GM19351 (cell line): ENCODE measurements at regions not wholly inside any gene's neighbourhood (a gene's known extent, or its start where the extent isn't known, plus 50 kb on each side); places are given as distances from the start of the nearest gene placed in this dataset.

Source experiments
- ATAC-seq: cut with Tn5 transposase; IDR thresholded peaks from one replicate; pipeline ENCODE4 v1.9.1; 2021; ENCODE audit warnings: mild to moderate bottlenecking, moderate library complexity; ENCODE audit not compliant: unreplicated experiment

DNA sequence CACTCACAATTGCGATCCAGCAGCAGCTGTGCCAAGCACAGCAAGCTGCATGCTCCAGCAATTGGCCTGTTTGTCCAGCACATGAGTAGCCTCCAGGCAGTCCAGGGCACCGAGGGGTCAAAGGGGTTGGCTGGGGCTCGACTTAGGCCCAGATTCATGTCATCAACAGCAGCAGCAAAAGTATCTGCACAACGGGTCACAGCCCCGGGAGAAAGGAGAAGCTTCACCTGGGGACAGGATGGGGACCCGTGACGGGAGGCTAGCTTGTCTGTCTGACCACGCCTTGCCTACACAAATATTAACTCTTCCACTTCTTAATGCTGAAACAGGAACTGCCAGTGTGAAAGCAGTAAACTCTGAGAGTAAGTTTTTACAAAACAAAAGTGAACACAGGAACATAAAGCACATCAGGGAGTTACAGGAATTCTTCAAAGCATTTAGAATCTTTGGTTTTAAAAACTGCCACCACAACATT is 191.2 kb downstream of the PIK3R1 start:
- ATAC-seq, result peak; percentile 93

GRCh38 chr5:68407311-68408239 is 192.0 kb downstream of the PIK3R1 start:
- ATAC-seq, result no peak

GRCh38 chr5:68408345-68408871 is 192.9 kb downstream of the PIK3R1 start:
- no peak for ATAC-seq

DNA sequence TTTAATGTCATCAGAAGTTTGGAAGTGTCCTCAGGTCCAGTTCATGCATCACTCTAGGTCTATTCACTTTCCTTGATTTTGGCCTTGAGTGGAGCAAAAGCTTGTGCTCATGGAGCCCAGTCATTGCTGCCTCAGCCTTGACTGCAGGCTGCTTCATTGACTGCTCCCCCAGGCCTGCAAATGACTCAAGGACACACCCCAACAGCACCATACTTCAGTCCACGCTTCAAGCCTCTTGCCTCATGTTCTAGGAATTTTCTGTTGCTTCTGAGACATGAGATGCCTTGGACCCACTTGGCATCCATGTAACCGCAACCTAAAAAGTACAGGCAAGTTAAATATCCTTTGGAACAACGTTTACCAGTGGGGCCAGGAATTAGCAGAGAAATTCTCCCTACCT is 193.7 kb downstream of the PIK3R1 start:
- ATAC-seq, result no peak

DNA sequence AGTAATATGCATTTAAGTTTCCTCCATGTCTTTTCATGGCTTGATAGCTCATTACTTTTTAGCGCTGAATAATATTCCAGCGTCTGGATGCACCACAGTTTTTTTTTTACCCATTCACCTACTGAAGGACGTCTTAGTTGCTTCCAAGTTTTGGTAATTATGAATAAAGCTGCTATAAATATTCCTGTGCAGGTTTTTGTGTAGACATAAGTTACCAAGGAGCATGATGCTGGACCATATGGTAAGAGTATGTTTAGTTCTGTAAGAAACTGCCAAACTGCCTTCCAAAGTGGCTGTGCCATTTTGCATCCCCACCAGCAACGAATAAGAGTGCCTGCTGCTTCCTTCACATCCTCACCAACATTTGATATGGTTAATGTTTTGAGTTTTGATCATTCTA is 195.6 kb downstream of the PIK3R1 start:
- no peak for ATAC-seq

GRCh38 chr5:68415177-68416085 is 199.9 kb downstream of the PIK3R1 start:
- ATAC-seq, result no peak

DNA sequence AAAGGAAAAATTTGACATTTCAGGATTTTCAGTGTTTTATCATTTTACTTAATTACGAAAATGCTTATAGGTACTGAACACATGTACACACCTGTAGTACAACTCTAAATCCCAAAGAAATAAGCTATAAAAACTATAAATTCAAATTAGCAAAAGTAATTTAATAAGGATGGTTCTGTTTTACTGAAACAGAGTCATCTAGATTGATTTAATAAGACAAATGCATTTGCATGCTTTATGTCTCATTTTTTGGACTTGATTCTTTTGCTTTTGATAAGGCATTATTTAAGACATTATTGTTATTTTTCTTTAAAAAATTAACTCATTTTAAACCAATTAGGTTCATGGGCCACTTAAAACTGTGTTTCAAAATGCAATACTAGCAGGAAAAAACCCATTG is 201.2 kb downstream of the PIK3R1 start:
- ATAC-seq, result no peak

- no peak for ATAC-seq
Measured at GRCh38 chr5:68418201-68418600, 202.6 kb downstream of the PIK3R1 start.

- ATAC-seq, result no peak
Measured at GRCh38 chr5:68418680-68419079, 203.1 kb downstream of the PIK3R1 start.

- no peak for ATAC-seq
Measured at GRCh38 chr5:68419081-68419636, 203.6 kb downstream of the PIK3R1 start.

DNA sequence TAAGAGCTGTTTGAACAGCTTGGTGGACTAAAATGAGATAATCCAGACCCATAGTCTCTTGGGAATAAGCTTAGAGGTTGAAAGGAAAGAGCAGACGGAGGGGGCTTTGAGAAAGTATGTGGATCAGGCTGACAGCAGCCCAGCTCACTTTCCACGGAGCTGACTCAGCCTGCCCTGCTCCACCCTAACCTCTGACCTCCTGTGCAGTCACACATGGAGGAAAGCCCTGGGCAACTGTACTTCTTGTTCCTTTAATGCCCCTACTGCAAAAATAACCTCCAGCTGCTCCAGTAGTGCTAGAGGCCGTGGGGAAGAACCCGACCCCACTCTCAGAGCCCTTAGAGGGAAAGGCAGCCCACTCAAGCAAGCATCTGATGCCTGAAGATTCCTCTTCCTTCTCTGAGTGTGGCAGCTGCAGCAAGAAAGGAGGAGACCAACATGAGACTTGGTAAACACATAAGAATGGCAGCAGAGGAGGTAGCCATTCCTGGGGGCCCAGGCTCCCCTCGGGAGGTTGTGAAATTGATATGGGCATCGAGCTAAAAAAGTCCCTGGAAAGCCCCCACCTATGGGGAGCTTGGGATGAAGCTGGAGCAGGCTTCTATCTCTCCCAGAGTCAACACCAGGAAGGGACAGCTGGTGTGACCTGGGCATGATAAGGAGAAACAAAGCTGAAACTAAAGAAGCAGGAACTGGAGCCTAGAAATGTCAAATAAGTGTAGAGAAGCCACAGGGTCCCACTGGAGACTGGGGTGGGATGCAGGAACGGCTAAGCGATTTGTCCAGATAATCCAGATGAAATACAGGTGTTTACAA is 204.3 kb downstream of the PIK3R1 start:
- no peak for ATAC-seq

- no peak for ATAC-seq
Measured at GRCh38 chr5:68420476-68421344, 205.2 kb downstream of the PIK3R1 start.

- no peak for ATAC-seq
Measured at GRCh38 chr5:68421485-68422220, 206.1 kb downstream of the PIK3R1 start.

GRCh38 chr5:68423154-68423811 is 207.7 kb downstream of the PIK3R1 start:
- no peak for ATAC-seq

GRCh38 chr5:68424799-68425537 is 209.4 kb downstream of the PIK3R1 start:
- no peak for ATAC-seq

GRCh38 chr5:68426586-68426985 is 211.0 kb downstream of the PIK3R1 start:
- ATAC-seq, result no peak

DNA sequence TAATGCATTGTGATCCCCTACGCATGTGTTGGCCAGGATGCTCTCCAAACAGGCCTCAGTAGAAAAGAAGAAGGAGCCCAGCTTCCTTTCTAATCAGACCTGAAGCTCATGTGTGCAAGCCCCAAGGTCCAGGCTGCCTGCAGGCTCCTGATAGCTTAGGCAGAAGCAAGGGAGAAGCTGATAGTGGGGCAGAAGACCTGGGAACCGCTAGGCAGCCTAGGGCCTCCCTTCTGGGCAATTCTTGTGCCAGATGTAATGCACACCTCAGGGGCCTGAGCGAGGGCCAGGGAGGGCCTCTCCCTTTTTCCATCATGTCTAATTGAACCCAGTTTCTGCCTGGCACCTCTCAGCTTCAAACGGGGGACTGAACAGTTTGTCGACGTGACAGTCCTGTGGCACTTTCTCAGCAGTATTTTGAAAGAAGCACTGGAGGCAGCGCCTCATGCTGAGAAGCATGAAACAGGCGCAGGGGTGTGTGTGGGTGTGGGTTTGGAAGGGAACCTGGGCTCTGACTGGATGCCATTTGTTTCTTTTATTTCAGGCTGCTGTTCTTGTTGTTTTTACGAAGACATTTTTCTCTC is 212.8 kb downstream of the PIK3R1 start:
- no peak for ATAC-seq
